Lung (tissue), 11 donors: ENCODE measurements at regions not wholly inside any gene's neighbourhood (a gene's known extent, or its start where the extent isn't known, plus 50 kb on each side); places are given as distances from the start of the nearest gene placed in this dataset.

Experiments
- ATAC-seq: fragments of 200-7000 bp; cut with Tn5 transposase; one replicate; pipeline ENCODE4 v1.9.1; 2020; ENCODE audit warnings: moderate number of reproducible peaks; ENCODE audit not compliant: insufficient read depth, low FRiP score
- DNase-seq, 3 donors: peaks; one replicate each; pipeline ENCODE4 v3.0.0-alpha.2; 2013 to 2017
- H3K27ac ChIP-seq, 2 donors: one replicate each; pipeline ENCODE4 v1.5.1; 2013; ENCODE audit warnings: mild to moderate bottlenecking in 2 of 2, moderate library complexity in 2 of 2, control low read depth in 1 of 2, inconsistent platforms in 1 of 2, low read depth in 1 of 2, low read length in 1 of 2
- H3K27me3 ChIP-seq, 3 donors: one replicate each; pipeline ENCODE4 v1.5.1; 2013; ENCODE audit warnings: low read length in 2 of 3; ENCODE audit not compliant: control insufficient read depth in 3 of 3, insufficient read depth in 3 of 3
- H3K36me3 ChIP-seq, 4 donors: one replicate each; pipeline ENCODE4 v1.5.1; 2013; ENCODE audit warnings: low read length in 4 of 4, mild to moderate bottlenecking in 1 of 4, moderate library complexity in 1 of 4; ENCODE audit not compliant: control insufficient read depth in 4 of 4, insufficient read depth in 4 of 4
- H3K4me1 ChIP-seq, 5 donors: one replicate each; pipeline ENCODE4 v1.5.1; 2013; ENCODE audit warnings: low read length in 5 of 5, mild to moderate bottlenecking in 2 of 5, moderate library complexity in 1 of 5; ENCODE audit not compliant: control insufficient read depth in 5 of 5, insufficient read depth in 5 of 5
- H3K4me3 ChIP-seq: one replicate; pipeline ENCODE4 v1.5.1; 2013; ENCODE audit warnings: mild to moderate bottlenecking, control low read depth, moderate library complexity
- H3K9ac ChIP-seq, 2 donors: one replicate each; pipeline ENCODE4 v1.5.1; 2013; ENCODE audit warnings: low read length in 2 of 2, control low read depth in 1 of 2; ENCODE audit not compliant: insufficient read depth in 1 of 2
- H3K9me3 ChIP-seq, 4 donors: one replicate each; pipeline ENCODE4 v1.5.1; 2013; ENCODE audit warnings: low read length in 3 of 4, mild to moderate bottlenecking in 1 of 4, moderate library complexity in 1 of 4; ENCODE audit not compliant: control insufficient read depth in 4 of 4, insufficient read depth in 3 of 4
- WGBS, 2 donors: extraction: QIAGEN DNeasy Blood & Tissue Kit; methylation state at CpG; one replicate each; pipeline ENCODE4 v1.1.7; 2013; 5-methylcytosine and 5-hydroxymethylcytosine counted together
- TF ChIP-seq, protein P1 (sequence below): IDR thresholded peaks from 2 replicates; pipeline ENCODE4 v1.5.1; 2012; ENCODE audit warnings: mild to moderate bottlenecking; ENCODE audit errors: control extremely low read depth, extremely low read depth
- donor health status: control.
- donor health status: control.
- donor health status: Bipolar disorder and iron deficiency.
- donor health status: healthy.
- donor health status: DM: yes; HTN: yes; CAD: no.

DNA sequence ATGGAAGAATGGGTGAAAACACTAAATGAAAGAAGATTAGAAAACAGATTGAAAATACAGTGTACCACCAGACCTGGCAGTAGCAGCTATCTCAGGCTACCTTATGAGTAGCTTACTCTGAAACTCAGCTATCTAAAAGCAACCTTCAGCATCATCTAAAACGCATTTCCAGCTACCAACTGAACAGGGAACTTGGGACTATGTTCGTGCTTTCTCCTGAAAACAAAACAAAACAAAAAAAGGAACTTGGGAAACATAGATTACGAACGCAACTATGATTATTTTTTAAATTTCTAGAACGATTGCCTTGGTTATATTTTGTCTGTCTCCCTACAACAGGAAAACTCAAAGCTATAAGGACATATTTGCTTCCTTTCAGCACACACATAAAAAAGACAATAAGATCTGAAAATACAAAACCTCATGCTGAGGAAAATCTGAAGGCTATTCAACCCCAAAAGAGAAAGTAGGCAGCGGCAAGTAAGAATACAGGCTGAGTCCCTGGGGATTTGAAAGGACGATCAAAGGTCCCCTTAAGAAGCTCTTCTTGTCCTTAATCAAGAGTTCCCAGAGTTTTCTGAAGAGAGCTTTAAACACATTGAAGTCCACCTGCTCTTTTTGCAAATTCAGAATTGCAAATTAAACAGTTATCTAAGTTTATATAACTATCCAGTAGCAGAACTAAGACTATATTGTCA lies 53.4 kb downstream of the OR2K2 start:
- no peak overlapping the region for H3K4me3 ChIP-seq

DNA sequence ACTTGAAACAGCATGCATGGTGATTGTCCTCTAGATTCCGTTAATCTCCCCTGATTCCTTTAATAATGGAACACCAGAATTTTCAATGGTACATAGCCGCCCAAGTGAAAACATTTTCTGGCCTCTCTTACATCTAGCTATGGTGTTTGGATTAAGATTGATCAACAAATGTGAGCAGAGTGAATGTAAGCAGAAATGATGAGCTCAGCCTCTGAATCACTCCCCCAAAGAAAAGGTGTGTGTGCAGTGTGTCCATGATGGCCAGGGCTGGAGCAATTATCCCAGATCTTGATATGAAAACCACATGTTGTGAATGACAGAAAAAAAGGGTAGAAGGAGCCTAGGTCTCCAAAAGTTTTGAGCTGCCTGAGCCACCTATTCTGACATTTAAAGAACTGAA lies 55.3 kb downstream of the OR2K2 start:
- no peak for ATAC-seq
- H3K27ac ChIP-seq = no peak overlapping the region
- H3K4me3 ChIP-seq = no peak overlapping the region
- no peaks in the 10 kb centered on the region for H3K4me1 ChIP-seq
- DNase-seq = no peak
- no peak overlapping the region for H3K9ac ChIP-seq
- no peaks in the 10 kb centered on the region for H3K27me3 ChIP-seq
- no peaks in the 10 kb centered on the region for H3K36me3 ChIP-seq
- no peaks in the 10 kb centered on the region for H3K9me3 ChIP-seq
- WGBS, 2 donors = 93% methylated on average over 2 of the region's 2 CpGs
- TF ChIP-seq, protein P1, sequence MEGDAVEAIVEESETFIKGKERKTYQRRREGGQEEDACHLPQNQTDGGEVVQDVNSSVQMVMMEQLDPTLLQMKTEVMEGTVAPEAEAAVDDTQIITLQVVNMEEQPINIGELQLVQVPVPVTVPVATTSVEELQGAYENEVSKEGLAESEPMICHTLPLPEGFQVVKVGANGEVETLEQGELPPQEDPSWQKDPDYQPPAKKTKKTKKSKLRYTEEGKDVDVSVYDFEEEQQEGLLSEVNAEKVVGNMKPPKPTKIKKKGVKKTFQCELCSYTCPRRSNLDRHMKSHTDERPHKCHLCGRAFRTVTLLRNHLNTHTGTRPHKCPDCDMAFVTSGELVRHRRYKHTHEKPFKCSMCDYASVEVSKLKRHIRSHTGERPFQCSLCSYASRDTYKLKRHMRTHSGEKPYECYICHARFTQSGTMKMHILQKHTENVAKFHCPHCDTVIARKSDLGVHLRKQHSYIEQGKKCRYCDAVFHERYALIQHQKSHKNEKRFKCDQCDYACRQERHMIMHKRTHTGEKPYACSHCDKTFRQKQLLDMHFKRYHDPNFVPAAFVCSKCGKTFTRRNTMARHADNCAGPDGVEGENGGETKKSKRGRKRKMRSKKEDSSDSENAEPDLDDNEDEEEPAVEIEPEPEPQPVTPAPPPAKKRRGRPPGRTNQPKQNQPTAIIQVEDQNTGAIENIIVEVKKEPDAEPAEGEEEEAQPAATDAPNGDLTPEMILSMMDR = no peak

More for the DNA sequence above, 53.4 kb downstream of the OR2K2 start:
- ATAC-seq (no peak), DNase-seq (no peak)
- WGBS, 2 donors = 47 to 70% methylated on average over 7 of the region's 7 CpGs
- TF ChIP-seq, protein P1 = no peak
- H3K36me3 ChIP-seq = no peaks in the 10 kb centered on the region
- no peaks in the 10 kb centered on the region for H3K4me1 ChIP-seq
- no peaks in the 10 kb centered on the region for H3K27me3 ChIP-seq
- H3K9me3 ChIP-seq = no peaks in the 10 kb centered on the region
- H3K27ac ChIP-seq = no peak overlapping the region
- no peak overlapping the region for H3K9ac ChIP-seq

DNA sequence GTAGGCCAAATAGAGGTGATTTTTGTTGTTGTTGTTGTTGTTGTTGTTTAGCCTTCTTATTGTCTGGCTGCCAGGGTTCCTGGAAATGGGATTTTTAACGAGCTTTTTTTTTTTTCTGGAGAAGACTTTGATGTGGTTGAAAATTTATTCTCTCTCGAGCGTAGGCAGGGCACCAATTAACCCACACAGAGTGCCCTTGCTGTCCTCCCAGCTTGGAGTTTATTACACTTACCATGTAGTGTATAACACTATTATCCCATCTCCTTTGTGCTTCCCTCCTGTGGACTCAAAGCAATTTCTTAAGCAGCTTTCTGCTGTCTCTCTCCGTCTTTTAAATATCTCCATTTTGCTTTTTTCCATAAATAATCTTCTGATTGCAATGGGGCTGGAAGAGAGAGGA lies 57.4 kb downstream of the OR2K2 start:
- no peak overlapping the region for H3K4me3 ChIP-seq
- TF ChIP-seq, protein P1 = no peak
- DNase-seq (no peak), ATAC-seq (no peak)
- no peaks in the 10 kb centered on the region for H3K27me3 ChIP-seq
- no peaks in the 10 kb centered on the region for H3K36me3 ChIP-seq
- no peaks in the 10 kb centered on the region for H3K4me1 ChIP-seq
- no peak overlapping the region for H3K9ac ChIP-seq
- 59 to 76% methylated on average over 4 of the region's 4 CpGs for WGBS, 2 donors
- no peaks in the 10 kb centered on the region for H3K9me3 ChIP-seq
- no peak overlapping the region for H3K27ac ChIP-seq

DNA sequence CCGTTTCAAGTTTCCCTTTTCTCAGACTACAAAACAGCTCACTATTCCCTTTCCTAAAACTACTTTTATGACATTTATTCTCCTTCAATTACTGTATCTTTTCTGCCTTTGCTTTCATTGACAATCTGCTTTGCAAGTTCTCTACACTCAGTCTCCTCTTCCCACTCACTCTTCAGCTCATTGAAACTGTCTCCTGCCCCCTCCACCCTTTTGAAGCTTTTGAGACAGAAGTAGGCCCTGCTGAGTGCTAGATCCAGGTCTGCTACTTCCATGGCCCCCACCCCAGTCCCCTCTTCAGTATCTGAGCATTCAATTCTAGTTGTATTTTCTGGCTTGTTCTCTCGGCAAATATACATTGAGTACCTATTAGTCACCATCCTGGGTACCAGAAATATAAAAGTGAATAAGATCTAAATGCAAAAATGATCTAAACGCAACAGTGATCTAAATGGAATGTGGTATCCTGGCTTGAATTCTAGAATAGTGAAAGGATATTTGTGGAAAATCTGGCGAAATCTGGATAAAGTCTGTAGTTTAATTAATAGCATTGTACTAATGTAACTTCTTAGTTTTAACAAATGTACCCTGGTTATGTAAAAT lies 58.4 kb downstream of the OR2K2 start:
- H3K4me3 ChIP-seq = no peak overlapping the region
- no peak for ATAC-seq
- H3K9ac ChIP-seq = no peak overlapping the region
- no peaks in the 10 kb centered on the region for H3K27me3 ChIP-seq
- 83 to 89% methylated on average over 4 of the region's 4 CpGs for WGBS, 2 donors
- no peaks in the 10 kb centered on the region for H3K9me3 ChIP-seq
- H3K36me3 ChIP-seq = no peaks in the 10 kb centered on the region
- H3K4me1 ChIP-seq = no peaks in the 10 kb centered on the region
- TF ChIP-seq, protein P1 = no peak
- no peak overlapping the region for H3K27ac ChIP-seq
- no peak for DNase-seq
